NCI-H2171 (cell line): ENCODE measurements at regions not wholly inside any gene's neighbourhood (a gene's known extent, or its start where the extent isn't known, plus 50 kb on each side); places are given as distances from the start of the nearest gene placed in this dataset.
"Not testable (repeated sequence)": the region's sequence is repeated elsewhere in the genome, so short reads cannot be mapped to it uniquely, and the experiment has no call there.

ENCODE experiments used
- DNase-seq: peaks from one replicate; lab custom pipeline; 2025; lab: John Stamatoyannopoulos, UW

DNA sequence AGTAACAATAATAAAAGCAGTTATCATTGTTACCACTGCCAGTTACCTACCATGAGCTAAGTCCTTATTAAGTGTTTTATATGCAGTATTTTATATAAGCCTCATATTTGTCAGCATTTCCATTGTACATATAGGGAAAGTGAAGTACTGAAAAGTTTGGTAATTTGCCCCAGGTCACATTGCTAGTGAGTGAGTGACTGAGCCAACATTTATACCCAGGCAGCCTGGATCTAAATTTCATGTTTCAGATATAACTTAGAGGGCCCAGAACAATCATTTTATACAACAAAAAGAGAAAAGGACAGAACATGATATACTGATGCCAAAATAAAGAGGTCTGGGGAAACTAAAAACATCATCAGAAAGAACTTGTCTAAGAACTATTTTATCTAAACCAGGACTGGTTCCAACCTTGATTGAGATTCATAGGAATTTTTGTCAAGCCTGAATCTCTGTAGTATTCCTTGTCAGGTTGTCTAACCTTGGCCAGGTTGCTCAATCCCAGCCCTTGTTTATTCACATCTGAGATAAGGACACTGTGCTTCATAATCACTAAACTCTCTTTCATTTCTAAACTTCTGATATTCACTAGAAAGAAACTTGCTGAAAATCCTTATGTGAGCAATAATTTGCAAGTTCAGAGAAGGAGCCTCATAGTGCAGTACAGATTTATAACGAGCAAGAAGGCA is 308.2 kb downstream of the IPMK start:
- no peak for DNase-seq

DNA sequence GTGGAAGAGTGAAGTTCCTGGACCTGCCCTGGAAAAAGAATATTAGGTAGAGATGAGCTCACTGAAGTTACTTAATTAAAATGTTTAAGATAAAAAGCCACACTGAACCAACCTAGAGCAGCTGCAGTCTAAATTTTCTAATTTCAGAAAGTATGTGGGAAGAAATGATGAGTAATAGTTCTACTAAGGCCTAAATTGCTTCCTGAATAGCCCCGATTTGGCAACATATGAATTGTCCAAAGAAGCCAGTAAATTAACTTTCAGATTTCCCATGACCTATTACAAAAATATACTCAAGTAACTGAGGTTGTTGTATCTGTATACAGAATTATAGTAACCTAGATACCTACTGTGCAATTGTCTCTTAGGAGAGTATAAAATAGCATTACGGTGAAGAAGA is 312.6 kb downstream of the IPMK start:
- no peak for DNase-seq

- DNase-seq, result no peak
Measured at GRCh38 chr10:57952741-57953140, 315.0 kb downstream of the IPMK start.

GRCh38 chr10:57950442-57950974 is 317.2 kb downstream of the IPMK start:
- DNase-seq, result no peak

GRCh38 chr10:57948796-57949195 is 318.9 kb downstream of the IPMK start:
- DNase-seq, result no peak

GRCh38 chr10:57946833-57947232 is 320.9 kb downstream of the IPMK start:
- no peak for DNase-seq

- DNase-seq, result no peak
Measured at GRCh38 chr10:57943701-57944100, 324.0 kb downstream of the IPMK start.

- no peak for DNase-seq
Measured at GRCh38 chr10:57925045-57925444, 342.6 kb downstream of the IPMK start.

DNA sequence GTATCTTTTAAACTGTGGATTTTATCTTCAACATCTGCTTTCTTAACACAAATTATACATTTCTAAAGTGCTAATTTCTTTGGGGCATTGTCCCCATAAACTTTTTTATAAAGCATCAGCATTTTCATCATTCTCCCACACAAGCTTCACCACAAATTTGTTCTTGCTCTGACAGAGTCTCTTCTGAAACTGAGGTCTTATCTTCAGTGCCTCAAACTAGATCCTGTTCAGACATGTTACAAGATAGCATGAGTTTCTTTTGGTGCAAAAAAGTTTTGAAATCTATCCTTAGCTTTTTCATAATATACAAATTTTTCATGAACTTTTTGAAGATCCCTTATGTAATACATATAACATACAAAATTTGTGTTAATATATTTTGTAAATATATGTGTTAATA is 346.6 kb downstream of the IPMK start:
- DNase-seq, result no peak

- DNase-seq, result no peak
Measured at GRCh38 chr10:57919864-57920263, 347.8 kb downstream of the IPMK start.

DNA sequence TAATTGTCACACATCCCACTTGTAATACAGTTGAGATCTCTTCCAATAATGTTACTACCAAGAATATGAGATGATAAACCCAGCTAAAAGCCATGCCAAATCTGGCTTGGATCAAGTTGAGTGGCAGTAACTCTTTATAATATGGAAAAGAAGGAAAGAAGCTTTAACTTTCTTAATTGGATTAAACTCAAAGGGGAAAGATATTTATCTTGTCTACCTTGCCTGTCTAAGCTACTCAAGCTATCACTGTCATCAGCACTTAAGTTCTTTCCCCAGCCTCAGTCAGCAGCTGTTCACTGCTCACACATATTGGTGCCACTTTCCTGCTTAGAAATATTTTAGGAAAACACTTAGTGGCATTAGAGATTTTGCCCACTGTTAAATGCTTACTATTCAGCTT is 350.7 kb downstream of the IPMK start:
- DNase-seq, result no peak

DNA sequence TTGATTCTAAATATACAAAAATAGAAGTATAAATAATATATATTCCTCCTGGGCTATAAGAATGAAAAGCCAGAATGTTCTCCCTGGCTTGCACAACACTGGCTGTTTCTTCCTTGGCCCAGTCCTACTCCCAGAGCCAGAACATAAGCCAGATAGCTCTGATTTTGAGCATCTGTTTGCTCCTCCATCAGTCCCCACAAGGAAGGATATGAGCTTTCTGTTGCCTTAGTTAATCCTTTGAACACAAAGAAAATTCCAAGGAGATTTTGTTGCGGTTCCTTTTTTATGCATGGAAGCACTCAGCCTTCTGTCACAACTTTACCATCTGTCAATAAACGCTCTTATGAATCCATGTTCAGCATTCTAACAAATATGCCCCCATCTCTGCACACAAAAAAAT is 361.8 kb downstream of the IPMK start:
- DNase-seq, result peak; percentile 43

DNA sequence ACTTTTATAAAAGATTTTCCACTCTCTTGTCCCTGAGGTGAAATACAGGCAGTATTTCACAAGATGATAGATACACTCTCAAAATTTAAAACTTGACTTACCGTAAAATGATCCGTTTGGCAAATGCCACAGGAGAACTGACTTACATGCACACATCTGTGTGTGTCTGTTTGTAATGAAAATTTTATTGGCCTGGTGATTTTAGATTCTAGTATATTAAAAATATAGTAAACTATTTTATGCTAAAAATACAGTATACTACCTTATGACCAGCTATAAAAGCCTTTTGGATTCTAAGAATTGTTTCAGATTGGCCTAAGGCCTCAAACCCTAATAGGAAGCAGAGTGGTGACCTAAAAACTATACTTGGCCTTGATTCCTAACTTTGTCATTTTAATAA is 362.7 kb downstream of the IPMK start:
- no peak for DNase-seq

DNA sequence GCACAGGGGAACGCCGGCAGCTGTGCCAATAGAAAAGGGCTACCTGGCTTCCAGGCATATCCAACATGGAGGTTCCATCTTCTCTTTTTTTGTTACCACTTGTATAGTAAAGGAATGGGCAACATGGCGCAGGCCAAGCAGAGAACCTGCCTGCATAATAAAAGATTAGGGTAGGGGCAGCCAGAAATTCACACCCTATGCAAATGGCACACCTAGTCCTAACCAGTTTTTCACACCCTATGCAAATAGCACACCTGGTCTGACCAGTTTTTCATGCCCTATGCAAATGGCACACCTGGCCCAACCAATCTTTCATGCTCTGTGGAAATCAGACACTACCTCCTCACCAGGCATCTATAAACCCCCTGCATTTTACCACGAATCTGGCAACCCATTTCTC is 369.5 kb downstream of the IPMK start:
- no peak for DNase-seq

- no peak for DNase-seq
Measured at GRCh38 chr10:57897611-57898010, 370.1 kb downstream of the IPMK start.

DNA sequence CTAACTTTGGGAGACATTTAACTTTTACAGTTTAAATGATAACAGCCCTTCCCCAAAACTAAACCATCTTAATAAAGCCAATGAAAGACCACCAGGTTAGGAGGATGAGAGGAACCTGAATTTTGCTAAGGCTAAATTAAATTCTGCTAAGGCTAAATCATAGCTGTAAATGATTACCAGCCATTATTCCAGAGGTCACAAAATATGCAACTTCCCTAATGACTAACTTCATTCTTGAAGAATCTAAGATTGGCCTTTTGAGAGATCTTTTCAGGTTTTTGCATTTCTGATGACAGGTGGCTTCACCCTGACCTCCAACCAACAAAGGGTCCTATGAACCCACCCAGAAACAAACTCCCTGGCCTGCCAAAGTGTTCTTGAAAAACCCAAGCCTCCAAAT is 373.3 kb downstream of the IPMK start:
- DNase-seq, result no peak

GRCh38 chr10:57891201-57892006 is 376.3 kb downstream of the IPMK start:
- no peak for DNase-seq

DNA sequence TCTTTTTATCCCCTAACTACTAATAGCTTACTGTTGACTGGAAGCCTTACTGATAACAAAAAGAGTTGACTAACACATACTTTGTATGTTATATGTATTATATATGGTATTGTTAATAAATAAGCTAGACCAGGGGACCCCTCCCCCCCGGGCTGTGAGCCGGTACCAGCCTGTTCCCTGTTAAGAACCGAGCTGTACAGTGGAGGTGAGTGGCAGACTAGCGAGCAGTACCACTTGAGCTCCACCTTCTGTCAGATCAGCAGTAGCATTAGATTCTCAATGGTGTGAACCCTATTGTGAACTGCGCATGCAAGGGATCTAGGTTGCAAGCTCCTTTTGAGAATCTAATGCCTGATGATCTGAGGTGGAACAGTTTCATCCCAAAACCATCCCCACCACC is 377.0 kb downstream of the IPMK start:
- no peak for DNase-seq

- not testable (repeated sequence) for DNase-seq
Measured at GRCh38 chr10:57885618-57885968, 382.1 kb downstream of the IPMK start.

- no peak for DNase-seq
Measured at GRCh38 chr10:57884965-57885617, 382.6 kb downstream of the IPMK start.

DNA sequence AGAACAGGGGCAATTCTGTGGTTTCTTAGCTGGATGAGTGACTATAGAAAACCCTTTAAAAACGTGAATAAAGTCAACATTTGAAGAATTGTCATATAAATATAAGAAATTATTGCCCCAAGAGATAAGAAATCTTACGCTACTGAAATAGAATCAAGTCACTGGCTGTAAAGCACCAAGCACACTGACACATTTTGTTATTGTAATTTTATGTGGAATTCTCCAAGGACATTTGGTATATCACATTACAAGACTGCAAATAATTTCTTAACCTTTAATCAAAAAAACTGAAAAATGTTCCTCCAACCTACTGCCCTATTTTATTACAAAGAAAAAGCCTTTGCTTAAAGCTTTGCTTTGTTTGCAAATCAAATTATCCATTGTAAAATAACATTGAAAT is 383.3 kb downstream of the IPMK start:
- DNase-seq, result no peak

DNA sequence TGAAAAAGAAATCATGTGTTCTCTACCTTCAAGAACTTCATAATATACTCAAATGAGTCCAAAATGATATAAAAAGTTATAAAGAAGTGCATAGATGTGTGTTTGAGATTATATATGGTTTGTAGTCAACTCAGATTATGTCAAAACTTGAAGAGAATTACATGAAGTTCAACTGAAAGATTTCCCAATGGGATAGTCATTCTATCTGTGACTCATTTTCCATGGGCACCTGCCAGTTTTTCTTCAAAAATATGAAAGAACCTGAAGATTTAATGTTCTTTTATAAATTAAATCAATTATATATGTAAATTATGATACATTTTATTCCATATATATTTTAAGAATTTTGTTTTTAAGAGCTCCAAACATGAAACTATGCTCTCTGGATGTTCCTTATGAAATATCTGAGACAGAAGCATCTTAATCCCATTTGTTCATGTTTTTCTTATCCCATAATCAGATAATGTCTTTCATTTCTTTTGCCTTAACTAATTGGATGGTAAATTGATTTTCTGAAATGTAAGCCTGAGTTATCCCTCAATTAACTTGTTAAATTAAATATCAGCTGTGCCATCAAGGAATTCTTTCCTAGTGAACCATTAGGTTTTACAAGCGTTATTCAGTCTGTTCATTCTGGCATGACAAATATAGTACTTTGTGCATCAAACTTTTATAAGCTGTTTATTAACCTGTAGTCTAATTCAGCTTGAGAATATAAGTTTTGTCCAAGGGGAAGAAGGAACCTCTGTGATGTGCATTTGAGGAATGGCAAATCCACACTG is 387.1 kb downstream of the IPMK start:
- no peak for DNase-seq
